ENCODE measurements at regions not wholly inside any gene's neighbourhood (a gene's known extent, or its start where the extent isn't known, plus 50 kb on each side); places are given as distances from the start of the nearest gene placed in this dataset.

DNA sequence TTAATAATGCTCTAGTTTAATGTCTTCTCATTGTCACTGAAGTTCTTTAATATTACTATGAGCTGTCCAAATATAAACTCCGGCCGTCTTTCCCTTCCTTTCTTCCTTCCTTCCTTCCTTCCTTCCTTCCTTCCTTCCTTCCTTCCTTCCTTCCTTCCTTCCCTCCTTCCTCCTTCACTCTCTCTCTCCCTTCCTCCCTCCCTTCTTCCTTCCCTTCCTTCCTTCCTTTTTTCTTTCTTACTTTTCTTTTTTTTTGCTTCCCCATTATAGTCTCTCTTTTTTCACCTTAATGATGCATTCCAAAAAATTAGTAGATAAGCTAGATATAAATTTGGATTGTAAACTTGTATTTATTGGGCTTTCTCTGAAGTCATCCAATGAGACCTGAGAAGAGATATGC is 431.0 kb upstream of the ADGRL4 start:
- TF ChIP-seq, protein P1, sequence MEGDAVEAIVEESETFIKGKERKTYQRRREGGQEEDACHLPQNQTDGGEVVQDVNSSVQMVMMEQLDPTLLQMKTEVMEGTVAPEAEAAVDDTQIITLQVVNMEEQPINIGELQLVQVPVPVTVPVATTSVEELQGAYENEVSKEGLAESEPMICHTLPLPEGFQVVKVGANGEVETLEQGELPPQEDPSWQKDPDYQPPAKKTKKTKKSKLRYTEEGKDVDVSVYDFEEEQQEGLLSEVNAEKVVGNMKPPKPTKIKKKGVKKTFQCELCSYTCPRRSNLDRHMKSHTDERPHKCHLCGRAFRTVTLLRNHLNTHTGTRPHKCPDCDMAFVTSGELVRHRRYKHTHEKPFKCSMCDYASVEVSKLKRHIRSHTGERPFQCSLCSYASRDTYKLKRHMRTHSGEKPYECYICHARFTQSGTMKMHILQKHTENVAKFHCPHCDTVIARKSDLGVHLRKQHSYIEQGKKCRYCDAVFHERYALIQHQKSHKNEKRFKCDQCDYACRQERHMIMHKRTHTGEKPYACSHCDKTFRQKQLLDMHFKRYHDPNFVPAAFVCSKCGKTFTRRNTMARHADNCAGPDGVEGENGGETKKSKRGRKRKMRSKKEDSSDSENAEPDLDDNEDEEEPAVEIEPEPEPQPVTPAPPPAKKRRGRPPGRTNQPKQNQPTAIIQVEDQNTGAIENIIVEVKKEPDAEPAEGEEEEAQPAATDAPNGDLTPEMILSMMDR (conservative IDR thresholded peaks at IDR 0.05; ENCODE audit: low read length): no peak
- no peak for TF ChIP-seq EZH2phosphoT487 (IDR thresholded peaks at IDR 0.05; ENCODE audit: borderline replicate concordance, low read depth, low read length)
